ENCODE measurements at regions not wholly inside any gene's neighbourhood (a gene's known extent, or its start where the extent isn't known, plus 50 kb on each side); places are given as distances from the start of the nearest gene placed in this dataset.
A peak's percentile ranks its signal among the peaks of the same experiment; 100 is the strongest.

GRCh38 chr13:62119739-62120700 is 704.4 kb upstream of the PCDH20 start:
- no peaks in the 10 kb centered on the region for H4K20me1 ChIP-seq (ENCODE audit: control insufficient read depth, insufficient read depth)
- BruUV-seq (replicated peaks), result no TSS peak
- intact Hi-C loops (cut with micrococcal nuclease; ENCODE audit: unreplicated experiment) (loop anchor here (1.0 to 10.0 kb wide), 5 partner anchors 89 to 425 kb away; no protein-coding TSS in a partner anchor), in situ Hi-C loops (cut with MboI) (no loop called here)
- H2AFZ ChIP-seq (ENCODE audit: control insufficient read depth, low read depth, low read length), result no peak overlapping the region
- DNase-seq (ENCODE audit: low read depth, low spot score), result no peak
- FAIRE-seq, result peak; percentile 88
- H3K4me2 ChIP-seq (ENCODE audit: control insufficient read depth, insufficient read depth), result no peak overlapping the region
- WGBS (ENCODE audit: insufficient coverage, insufficient replicate concordance, low lambda C conversion rate, missing lambda C conversion rate), result 18% methylated on average over 5 of the region's 5 CpGs
- H3K4me1 ChIP-seq (ENCODE audit: control insufficient read depth, insufficient read depth, low read length), result no peaks in the 10 kb centered on the region
- CTCF ChIA-PET, result interaction anchor here (0.6 to 3.7 kb wide), 37 partner anchors 10 to 492 kb away, joined by 3 to 73 read pairs (median 4); no protein-coding TSS in a partner anchor
- RAD21 ChIA-PET (ENCODE audit: unreplicated experiment), result interaction anchor here (0.8 to 3.7 kb wide), 32 partner anchors 8 to 426 kb away, joined by 3 to 63 read pairs (median 5); no protein-coding TSS in a partner anchor
- ATAC-seq, result peak; percentile 54
- H3K4me3 ChIP-seq, result no peak overlapping the region
- no peaks in the 10 kb centered on the region for H3K27me3 ChIP-seq (replicated peaks in 1 of 2; ENCODE audit: control insufficient read depth in 2 of 2, insufficient read depth in 2 of 2, low read length in 1 of 2)
- H3K9me3 ChIP-seq (replicated peaks; ENCODE audit: control insufficient read depth, insufficient read depth, low read length), result no peaks in the 10 kb centered on the region
- SMC1A ChIA-PET (ENCODE audit: uncharacterized antibody, unreplicated experiment), result interaction anchor here (0.6 to 6.8 kb wide), 42 partner anchors 8 to 426 kb away, joined by 3 to 103 read pairs (median 4); no protein-coding TSS in a partner anchor
- no peaks in the 10 kb centered on the region for H3K36me3 ChIP-seq (ENCODE audit: control insufficient read depth in 2 of 2, insufficient read depth in 2 of 2, low read length in 1 of 2)
- POLR2A ChIA-PET, result no interaction called here
- H3K9ac ChIP-seq (ENCODE audit: control insufficient read depth, insufficient read depth, low read length), result no peak overlapping the region
- H3K27ac ChIP-seq (ENCODE audit: control insufficient read depth, insufficient read depth), result no peak overlapping the region
- H3K79me2 ChIP-seq (ENCODE audit: control insufficient read depth, insufficient read depth, low read length), result no peaks in the 10 kb centered on the region
- TF ChIP-seq EZH2 (IDR thresholded peaks at IDR 0.05; ENCODE audit: borderline replicate concordance, control insufficient read depth, low read depth, low read length) (no peak), ZNF207 (IDR thresholded peaks at IDR 0.05; ENCODE audit: borderline replicate concordance) (no peak), MXI1 (IDR thresholded peaks at IDR 0.05; ENCODE audit: low read depth, low read length) (no peak), PKNOX1 (IDR thresholded peaks at IDR 0.05) (no peak), SMC3 (IDR thresholded peaks at IDR 0.05; ENCODE audit: borderline replicate concordance, low read length) (peak; percentile 74), TCF7 (IDR thresholded peaks at IDR 0.05; ENCODE audit: borderline replicate concordance) (no peak), NFYA (IDR thresholded peaks at IDR 0.05; ENCODE audit: borderline replicate concordance, low read depth, low read length) (no peak), ZBTB4 (CRISPR knock-in tag; IDR thresholded peaks at IDR 0.05) (no peak), SMAD5 (IDR thresholded peaks at IDR 0.05; ENCODE audit: low read depth) (no peak), POLR2AphosphoS5 (IDR thresholded peaks at IDR 0.05; ENCODE audit: low read length) (no peak), HCFC1 (IDR thresholded peaks at IDR 0.05; ENCODE audit: low read length) (no peak), RELB (IDR thresholded peaks at IDR 0.05; ENCODE audit: low read depth) (no peak), CTCF (IDR thresholded peaks at IDR 0.05 in 2 of 3, conservative IDR thresholded peaks at IDR 0.05 in 1 of 3; ENCODE audit: control insufficient read depth in 2 of 3, extremely low read depth in 1 of 3, insufficient read depth in 1 of 3, low read depth in 3 of 3, low read length in 3 of 3) (peak in 2 of 3 experiments; percentile 36 to 45; a peak in 3 of 6 replicates), ZNF622 (IDR thresholded peaks at IDR 0.05) (no peak), PML (IDR thresholded peaks at IDR 0.05; ENCODE audit: low read length) (no peak)
